ENCODE measurements at regions not wholly inside any gene's neighbourhood (a gene's known extent, or its start where the extent isn't known, plus 50 kb on each side); places are given as distances from the start of the nearest gene placed in this dataset.

GRCh38 chr1:220374449-220374848 lies 102.2 kb upstream of the RAB3GAP2 start:
- no peak for TF ChIP-seq POLR2A (IDR thresholded peaks at IDR 0.05; ENCODE audit: low read depth, low read length)
- no peak for TF ChIP-seq TAF1 (IDR thresholded peaks at IDR 0.05; ENCODE audit: borderline replicate concordance, low read depth, low read length)
- no peak for TF ChIP-seq POLR2AphosphoS5 (IDR thresholded peaks at IDR 0.05; ENCODE audit: low read depth, low read length)
- DNase-seq (ENCODE audit: insufficient read length) (no peak), FAIRE-seq (no peak)

GRCh38 chr1:220372451-220372850 lies 100.2 kb upstream of the RAB3GAP2 start:
- FAIRE-seq (no peak), DNase-seq (ENCODE audit: insufficient read length) (no peak)
- no peak for TF ChIP-seq TAF1 (IDR thresholded peaks at IDR 0.05; ENCODE audit: borderline replicate concordance, low read depth, low read length)
- TF ChIP-seq POLR2A (IDR thresholded peaks at IDR 0.05; ENCODE audit: low read depth, low read length): no peak
- TF ChIP-seq POLR2AphosphoS5 (IDR thresholded peaks at IDR 0.05; ENCODE audit: low read depth, low read length): no peak

- no peak for DNase-seq (ENCODE audit: insufficient read length)
- no peak for FAIRE-seq
Observed at GRCh38 chr1:220371324-220371723, 99.1 kb upstream of the RAB3GAP2 start.

GRCh38 chr1:220370041-220370700 lies 97.9 kb upstream of the RAB3GAP2 start:
- DNase-seq (ENCODE audit: insufficient read length) (no peak), FAIRE-seq (no peak)
- no peak for TF ChIP-seq TAF1 (IDR thresholded peaks at IDR 0.05; ENCODE audit: borderline replicate concordance, low read depth, low read length)
- no peak for TF ChIP-seq POLR2AphosphoS5 (IDR thresholded peaks at IDR 0.05; ENCODE audit: low read depth, low read length)
- TF ChIP-seq POLR2A (IDR thresholded peaks at IDR 0.05; ENCODE audit: low read depth, low read length): no peak

More at GRCh38 chr1:220371324-220371723, 99.1 kb upstream of the RAB3GAP2 start:
- TF ChIP-seq TAF1 (IDR thresholded peaks at IDR 0.05; ENCODE audit: borderline replicate concordance, low read depth, low read length) (no peak), POLR2A (IDR thresholded peaks at IDR 0.05; ENCODE audit: low read depth, low read length) (no peak), POLR2AphosphoS5 (IDR thresholded peaks at IDR 0.05; ENCODE audit: low read depth, low read length) (no peak)

GRCh38 chr1:220369511-220369910 lies 97.3 kb upstream of the RAB3GAP2 start:
- TF ChIP-seq TAF1 (IDR thresholded peaks at IDR 0.05; ENCODE audit: borderline replicate concordance, low read depth, low read length): no peak
- TF ChIP-seq POLR2A (IDR thresholded peaks at IDR 0.05; ENCODE audit: low read depth, low read length): no peak
- no peak for TF ChIP-seq POLR2AphosphoS5 (IDR thresholded peaks at IDR 0.05; ENCODE audit: low read depth, low read length)
- FAIRE-seq (no peak), DNase-seq (ENCODE audit: insufficient read length) (no peak)

- TF ChIP-seq TAF1 (IDR thresholded peaks at IDR 0.05; ENCODE audit: borderline replicate concordance, low read depth, low read length) (no peak), POLR2A (IDR thresholded peaks at IDR 0.05; ENCODE audit: low read depth, low read length) (no peak), POLR2AphosphoS5 (IDR thresholded peaks at IDR 0.05; ENCODE audit: low read depth, low read length) (no peak)
- FAIRE-seq (no peak), DNase-seq (ENCODE audit: insufficient read length) (no peak)
Observed at GRCh38 chr1:220368352-220369265, 96.4 kb upstream of the RAB3GAP2 start.

GRCh38 chr1:220367833-220368232 lies 95.6 kb upstream of the RAB3GAP2 start:
- DNase-seq (ENCODE audit: insufficient read length) (no peak), FAIRE-seq (no peak)
- TF ChIP-seq POLR2A (IDR thresholded peaks at IDR 0.05; ENCODE audit: low read depth, low read length): no peak
- no peak for TF ChIP-seq POLR2AphosphoS5 (IDR thresholded peaks at IDR 0.05; ENCODE audit: low read depth, low read length)
- no peak for TF ChIP-seq TAF1 (IDR thresholded peaks at IDR 0.05; ENCODE audit: borderline replicate concordance, low read depth, low read length)

GRCh38 chr1:220366269-220366668 lies 94.0 kb upstream of the RAB3GAP2 start:
- FAIRE-seq: no peak
- no peak for DNase-seq (ENCODE audit: insufficient read length)
- TF ChIP-seq POLR2A (IDR thresholded peaks at IDR 0.05; ENCODE audit: low read depth, low read length) (no peak), POLR2AphosphoS5 (IDR thresholded peaks at IDR 0.05; ENCODE audit: low read depth, low read length) (no peak), TAF1 (IDR thresholded peaks at IDR 0.05; ENCODE audit: borderline replicate concordance, low read depth, low read length) (no peak)

- FAIRE-seq: no peak
- DNase-seq (ENCODE audit: insufficient read length): no peak
- TF ChIP-seq POLR2A (IDR thresholded peaks at IDR 0.05; ENCODE audit: low read depth, low read length) (no peak), POLR2AphosphoS5 (IDR thresholded peaks at IDR 0.05; ENCODE audit: low read depth, low read length) (no peak), TAF1 (IDR thresholded peaks at IDR 0.05; ENCODE audit: borderline replicate concordance, low read depth, low read length) (no peak)
Observed at GRCh38 chr1:220363196-220363837, 91.1 kb upstream of the RAB3GAP2 start.

- no peak for TF ChIP-seq POLR2AphosphoS5 (IDR thresholded peaks at IDR 0.05; ENCODE audit: low read depth, low read length)
- no peak for TF ChIP-seq TAF1 (IDR thresholded peaks at IDR 0.05; ENCODE audit: borderline replicate concordance, low read depth, low read length)
- no peak for TF ChIP-seq POLR2A (IDR thresholded peaks at IDR 0.05; ENCODE audit: low read depth, low read length)
- DNase-seq (ENCODE audit: insufficient read length) (no peak), FAIRE-seq (no peak)
Observed at GRCh38 chr1:220356981-220357850, 85.0 kb upstream of the RAB3GAP2 start.
